ENCODE measurements at regions not wholly inside any gene's neighbourhood (a gene's known extent, or its start where the extent isn't known, plus 50 kb on each side); places are given as distances from the start of the nearest gene placed in this dataset.

DNA sequence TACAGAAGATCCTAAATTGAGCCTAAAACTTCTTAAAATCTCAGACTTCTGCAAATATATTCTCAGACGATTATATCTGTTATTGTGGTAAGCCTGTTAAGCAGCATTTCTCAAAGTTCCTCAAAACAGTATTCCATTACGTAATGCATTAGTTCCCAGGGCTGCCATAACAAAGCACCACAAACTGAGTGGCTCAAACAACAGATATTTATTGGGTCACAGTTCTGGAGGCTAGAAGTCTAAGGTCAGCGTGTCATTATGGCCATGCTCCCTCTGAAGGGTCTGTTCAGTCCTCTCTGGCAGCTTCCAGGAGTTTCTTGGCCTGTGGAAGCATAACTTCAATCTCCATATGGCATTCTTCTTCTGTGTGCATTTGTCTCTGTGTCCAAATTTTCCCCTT is 103.5 kb upstream of the ST6GALNAC5 start:
- FAIRE-seq = no peak
- no peak for DNase-seq (ENCODE audit: low spot score)

DNA sequence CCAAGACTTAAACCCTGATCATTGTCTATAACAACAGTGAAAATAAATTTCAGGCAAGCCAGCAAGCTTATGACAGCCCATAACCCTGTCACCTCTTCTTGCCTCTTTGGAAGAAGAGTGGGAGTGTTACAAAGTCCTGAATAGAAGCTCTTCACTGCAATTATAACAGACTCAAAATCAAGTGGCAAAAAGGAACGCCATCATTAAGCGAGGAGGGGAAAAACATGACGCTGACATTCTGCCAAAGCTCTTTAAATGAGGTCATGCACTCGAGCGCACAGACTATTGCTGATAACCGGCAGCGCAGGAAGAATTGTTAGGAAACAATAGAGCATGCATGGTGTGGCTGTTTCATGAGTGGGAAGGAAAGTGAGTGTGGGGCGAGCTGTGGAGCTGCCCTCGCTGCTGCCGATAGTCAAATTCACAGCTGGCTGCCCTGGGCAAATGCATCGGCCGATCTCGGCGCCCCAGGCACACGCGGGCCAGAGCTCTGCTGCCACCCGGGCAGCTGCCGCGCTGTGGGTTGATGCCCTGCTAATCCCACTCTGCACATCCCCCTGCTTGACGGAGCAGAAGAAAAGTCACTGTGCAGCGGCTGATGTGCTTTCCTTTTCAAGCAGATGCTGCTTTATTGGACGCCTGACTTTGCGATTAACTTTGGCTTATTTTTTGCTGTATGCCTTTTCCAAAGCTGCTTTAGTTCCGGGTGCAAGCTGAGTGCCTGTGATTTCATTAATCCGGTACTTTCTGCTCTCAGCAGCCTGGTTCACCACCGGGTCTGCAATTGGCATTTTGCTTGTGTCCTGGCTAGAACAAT is 102.4 kb upstream of the ST6GALNAC5 start:
- FAIRE-seq (no peak), DNase-seq (ENCODE audit: low spot score) (no peak)

DNA sequence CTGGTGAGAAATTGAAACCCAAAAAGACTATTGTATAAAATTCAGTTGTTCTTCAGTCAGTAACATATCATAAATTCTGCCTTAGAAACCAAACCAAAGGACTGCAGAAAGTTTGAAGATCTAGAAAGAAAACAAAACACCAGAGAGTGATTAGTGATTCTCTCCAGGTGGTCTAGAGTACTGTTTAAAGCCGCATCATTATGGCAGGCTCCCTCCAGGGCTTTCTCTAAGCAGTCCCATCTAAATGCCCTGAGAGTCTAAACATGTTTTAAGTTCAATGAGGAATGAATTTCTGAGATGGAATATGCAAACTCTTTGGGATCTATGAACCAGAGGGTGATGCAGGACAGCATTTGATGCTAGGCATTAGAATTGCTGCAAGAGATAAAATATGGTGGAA is 100.9 kb upstream of the ST6GALNAC5 start:
- DNase-seq (ENCODE audit: low spot score) = no peak

DNA sequence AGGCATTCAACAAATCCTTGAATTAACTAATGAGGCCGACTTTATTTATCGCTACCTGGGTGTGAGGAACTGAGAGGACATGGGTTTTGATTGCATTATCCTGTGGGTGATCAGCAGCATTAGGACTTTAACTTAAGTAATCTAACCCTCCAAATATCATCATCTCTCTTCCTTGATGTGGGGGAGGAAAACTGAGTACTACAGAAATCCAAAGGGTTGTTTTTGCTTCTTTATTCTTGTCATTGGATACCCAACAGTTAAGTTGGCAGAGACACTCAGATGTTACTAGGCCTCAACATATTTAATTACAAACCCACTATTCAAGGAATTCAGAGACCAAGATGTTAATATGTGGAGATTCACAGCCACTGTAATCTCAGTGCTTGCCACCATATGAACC is 97.4 kb upstream of the ST6GALNAC5 start:
- FAIRE-seq = no peak
- no peak for DNase-seq (ENCODE audit: low spot score)

More for the DNA sequence above, 100.9 kb upstream of the ST6GALNAC5 start:
- FAIRE-seq = no peak

DNA sequence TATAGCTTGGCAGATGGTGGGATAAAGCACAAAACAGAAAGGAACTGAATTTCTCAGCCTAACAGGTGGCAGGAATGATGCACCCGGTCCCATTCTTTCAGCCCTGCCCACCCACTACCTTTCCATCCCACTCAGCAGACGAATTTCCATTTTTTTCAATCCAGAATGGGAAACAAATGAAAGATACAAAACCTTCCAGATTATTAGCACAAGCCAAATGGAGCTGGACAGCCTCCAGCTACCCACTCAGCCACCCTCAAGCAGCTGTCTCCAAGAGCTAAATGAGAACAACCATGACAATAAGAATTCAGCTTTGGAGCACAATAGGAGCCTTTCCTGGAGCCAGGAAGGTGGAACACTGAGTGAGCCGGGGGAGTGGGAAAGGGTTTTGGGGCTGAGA is 96.3 kb upstream of the ST6GALNAC5 start:
- no peak for DNase-seq (ENCODE audit: low spot score)
- FAIRE-seq = no peak

DNA sequence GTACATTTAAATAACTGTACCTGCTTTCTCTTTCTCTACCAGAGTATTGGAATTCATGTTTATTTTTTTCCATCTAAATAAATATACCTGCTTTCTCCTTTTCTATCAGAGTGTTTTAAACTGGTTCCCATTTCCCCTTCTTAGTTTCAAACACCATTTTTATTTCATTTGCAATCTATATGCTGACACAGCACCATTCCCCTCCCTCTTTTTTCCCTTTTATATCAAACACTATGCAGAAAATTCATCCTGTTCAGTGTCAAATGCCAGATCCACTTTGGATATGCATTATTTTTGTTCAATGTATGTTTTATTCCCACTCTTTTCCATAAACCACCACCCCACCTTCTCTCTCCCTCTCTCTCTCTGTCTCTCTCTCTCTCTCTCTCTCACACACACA is 85.8 kb upstream of the ST6GALNAC5 start:
- DNase-seq (ENCODE audit: low spot score) = no peak
- FAIRE-seq = no peak

DNA sequence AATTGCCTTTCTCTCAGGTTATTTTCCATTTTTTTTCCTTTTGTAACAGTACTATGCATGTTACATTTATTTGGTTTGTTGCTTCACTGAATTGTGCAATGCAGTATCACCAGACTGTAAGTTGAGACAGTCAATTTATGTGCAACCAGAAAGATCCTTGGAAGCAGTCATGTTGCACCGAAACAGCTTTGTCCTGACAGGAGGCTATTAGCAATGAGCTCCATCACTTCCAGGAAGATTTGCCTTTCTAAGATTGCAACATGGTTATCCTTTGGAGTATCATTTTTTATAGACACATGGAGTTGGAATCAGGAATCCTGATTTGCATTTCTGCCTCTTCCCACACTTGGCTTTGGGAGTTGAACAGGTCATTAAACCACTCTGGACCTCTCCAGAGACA is 84.5 kb upstream of the ST6GALNAC5 start:
- FAIRE-seq (no peak), DNase-seq (ENCODE audit: low spot score) (no peak)

DNA sequence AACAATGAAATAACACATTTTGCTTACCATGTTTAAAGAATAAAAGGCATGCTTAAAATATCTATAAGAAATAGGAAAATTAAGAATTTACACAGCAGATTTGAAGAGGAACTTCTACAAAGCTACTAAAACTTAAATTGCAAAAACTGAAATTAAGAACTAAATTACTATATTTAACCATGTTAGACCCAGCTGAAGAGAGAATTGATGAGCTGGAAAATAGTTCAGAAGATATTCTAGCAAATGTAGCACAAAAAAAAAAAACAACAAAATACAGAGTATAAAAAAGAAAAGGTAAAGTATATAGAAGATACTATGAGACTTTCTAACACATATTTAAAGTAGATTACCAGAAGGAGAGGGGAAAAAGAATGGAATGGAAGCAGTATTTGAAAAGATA is 82.8 kb upstream of the ST6GALNAC5 start:
- DNase-seq (ENCODE audit: low spot score) = no peak
- FAIRE-seq = no peak

DNA sequence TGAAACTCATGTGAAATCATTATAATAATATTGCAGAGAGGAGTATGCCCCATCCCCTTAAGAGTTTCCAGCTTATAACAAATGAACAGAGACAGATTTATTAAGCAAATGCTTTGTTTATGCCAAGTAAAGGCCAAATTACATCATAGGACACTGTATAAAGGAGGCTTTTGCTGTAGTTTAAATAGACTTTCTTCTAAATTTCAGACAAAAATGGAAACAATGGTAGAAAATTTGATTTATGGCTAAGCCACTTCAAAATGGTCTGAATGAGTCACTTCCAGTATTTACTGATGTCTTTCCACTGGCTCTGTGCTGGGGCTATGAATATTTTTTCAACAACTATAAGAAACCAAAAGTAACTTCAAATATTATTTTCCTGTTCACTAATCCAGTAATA is 81.1 kb upstream of the ST6GALNAC5 start:
- DNase-seq (ENCODE audit: low spot score) (no peak), FAIRE-seq (no peak)

DNA sequence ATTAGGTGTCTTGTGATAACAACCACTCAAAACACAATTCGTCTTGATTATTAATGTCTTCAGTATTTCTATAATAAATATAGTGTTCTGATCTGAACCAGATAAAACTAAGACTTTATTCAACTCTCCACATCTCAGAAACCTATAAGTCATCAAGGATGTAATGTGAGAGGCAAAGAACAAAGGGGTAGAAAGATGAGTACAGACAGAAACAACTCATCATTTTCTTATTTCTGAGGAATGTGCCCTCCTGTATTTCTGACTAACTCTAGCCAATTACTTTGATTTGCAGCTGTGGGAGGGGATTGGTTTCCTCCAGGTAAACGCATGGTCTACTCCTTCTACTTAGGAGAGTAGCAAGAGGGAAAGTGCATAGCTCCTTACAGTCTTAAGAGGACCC is 73.7 kb upstream of the ST6GALNAC5 start:
- no peak for FAIRE-seq

DNA sequence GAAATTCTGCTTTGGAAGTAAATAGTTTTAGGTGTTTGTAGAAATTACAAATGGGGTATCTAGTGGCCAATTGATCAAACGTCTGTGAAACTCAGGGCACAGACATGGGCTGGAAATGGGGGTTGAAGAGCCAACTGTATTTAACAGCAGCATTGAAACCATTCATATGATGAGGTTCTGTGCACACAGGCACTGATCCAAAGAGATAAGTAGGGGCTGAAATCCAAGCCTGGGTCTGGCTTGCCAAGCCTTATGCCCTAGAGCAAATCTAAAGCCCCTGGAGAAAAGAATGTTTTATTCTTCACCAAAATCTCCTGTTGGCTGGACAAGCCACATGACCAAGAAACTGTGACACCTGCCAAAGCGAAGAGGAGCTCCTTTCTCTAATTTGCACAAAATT is 67.6 kb upstream of the ST6GALNAC5 start:
- DNase-seq (ENCODE audit: low spot score) = no peak
- no peak for FAIRE-seq

More for the DNA sequence above, 73.7 kb upstream of the ST6GALNAC5 start:
- DNase-seq (ENCODE audit: low spot score) = no peak

DNA sequence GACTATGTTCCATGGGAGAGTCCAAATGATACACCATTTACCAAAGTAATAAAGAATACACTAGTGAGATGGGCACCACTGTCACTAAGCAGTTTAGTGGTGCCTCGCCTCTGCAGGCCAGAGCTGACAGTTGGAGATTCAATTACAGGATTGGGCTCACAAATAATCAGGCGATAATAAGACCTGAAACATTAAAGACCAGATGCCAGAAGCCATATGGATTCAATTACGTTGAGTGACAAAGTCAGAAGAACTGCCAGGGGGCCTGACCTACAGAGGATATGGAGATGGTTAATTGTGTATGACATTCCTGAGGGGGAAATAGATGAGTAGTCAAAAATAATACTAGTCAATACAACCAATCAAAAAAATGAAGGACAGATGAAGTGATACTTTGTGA is 65.2 kb upstream of the ST6GALNAC5 start:
- DNase-seq (ENCODE audit: low spot score) (no peak), FAIRE-seq (no peak)

DNA sequence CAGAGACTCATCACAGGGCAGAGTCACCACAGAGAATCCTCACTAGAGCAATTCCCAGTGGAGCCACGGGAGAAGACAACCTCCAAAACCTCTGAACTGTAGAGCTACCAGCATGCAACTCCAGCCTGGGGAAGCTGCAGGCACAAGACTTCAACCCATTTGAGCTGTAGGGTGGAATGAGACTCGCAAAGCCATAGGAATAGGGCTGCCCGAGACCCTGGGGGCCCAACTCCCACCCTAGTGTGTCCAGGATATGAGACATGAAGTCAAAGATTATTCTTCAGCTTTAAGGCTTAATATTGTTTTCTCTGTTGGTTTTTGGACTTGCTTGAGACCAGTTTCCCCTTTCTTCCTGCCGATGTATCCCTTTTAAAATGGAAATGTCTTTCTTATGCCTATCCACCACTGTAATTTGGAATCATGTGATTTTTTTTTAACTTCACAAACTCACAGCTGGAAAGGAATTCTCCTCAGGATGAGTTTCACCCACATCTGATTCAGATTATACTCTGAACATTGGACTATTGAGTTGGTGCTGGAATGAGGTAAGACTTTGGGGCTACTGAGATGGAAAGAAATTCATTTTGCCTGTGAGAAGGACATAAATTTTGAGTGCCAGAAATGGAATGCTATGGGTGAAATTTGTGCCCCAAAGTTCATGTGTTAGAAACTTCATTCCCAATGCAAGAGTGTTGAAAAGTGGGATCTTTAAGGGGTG is 59.6 kb upstream of the ST6GALNAC5 start:
- FAIRE-seq = no peak
- no peak for DNase-seq (ENCODE audit: low spot score)

Measured in RCC 7860 (cell line).